Stimulated activated CD4-positive, alpha-beta T cell treated with anti-CD3 and anti-CD28 coated beads, Interleukin-2, amount 100 ng/mL, for 24 hours (primary cell): ENCODE measurements at regions not wholly inside any gene's neighbourhood (a gene's known extent, or its start where the extent isn't known, plus 50 kb on each side); places are given as distances from the start of the nearest gene placed in this dataset.

Experiments
- DNase-seq, 2 donors: peaks; one replicate each; pipeline ENCODE4 v3.0.0-alpha.2; 2020

DNA sequence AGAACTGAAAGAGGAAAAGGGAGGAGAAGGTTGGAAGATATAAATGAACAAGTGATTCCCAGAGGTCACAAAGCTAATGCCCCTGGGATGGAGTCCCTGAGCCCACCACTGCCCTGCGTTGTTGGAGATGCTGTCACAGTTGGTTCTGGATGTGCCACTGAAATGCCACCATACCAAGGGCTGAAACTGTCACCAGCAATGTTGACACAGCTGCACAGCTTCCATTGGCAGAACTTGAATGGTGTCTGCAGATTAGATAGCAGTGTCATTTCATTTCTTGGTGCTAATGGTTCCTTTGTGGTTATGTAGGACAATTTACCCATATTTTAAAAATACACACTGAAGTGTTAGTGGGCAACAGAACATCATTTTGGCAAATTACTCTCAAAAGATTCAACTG, 120.7 kb downstream of the TBXT start:
- DNase-seq, result no peak

DNA sequence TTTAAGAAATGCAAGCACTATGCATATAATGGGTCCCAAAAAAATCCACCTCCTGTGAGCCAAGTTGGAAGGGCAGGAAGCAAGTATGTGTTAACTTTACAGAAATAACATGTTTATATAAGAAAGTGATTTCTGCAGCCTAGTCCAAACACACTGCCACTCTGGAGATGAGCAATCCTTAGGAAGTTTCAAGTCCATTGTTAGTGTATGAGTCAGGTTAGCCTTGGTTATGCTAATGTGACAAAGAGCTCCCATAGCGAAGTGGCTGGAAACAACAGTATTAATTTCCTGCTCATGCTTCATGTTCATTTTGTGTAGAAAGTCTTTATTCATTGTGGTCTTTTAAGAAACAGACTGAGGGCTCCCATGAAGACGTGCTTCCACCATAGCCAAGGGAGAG, 121.4 kb downstream of the TBXT start:
- no peak for DNase-seq

DNA sequence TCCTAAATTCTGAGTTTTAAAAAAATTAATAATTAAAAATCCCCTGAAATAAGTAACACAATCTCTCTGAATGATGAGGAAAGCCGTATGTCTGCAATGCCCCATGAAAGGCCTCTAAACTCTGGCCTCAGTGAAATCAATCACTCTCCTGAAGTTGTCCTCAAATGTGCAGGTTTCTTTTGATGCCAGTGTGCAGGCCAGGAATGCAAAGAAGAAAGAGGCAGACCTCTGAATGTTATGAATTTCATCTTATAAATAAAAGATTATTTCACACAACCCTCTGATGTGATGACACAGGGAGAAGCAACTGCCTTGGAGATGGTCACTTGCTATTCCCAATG, 121.8 kb downstream of the TBXT start:
- DNase-seq, result no peak

DNA sequence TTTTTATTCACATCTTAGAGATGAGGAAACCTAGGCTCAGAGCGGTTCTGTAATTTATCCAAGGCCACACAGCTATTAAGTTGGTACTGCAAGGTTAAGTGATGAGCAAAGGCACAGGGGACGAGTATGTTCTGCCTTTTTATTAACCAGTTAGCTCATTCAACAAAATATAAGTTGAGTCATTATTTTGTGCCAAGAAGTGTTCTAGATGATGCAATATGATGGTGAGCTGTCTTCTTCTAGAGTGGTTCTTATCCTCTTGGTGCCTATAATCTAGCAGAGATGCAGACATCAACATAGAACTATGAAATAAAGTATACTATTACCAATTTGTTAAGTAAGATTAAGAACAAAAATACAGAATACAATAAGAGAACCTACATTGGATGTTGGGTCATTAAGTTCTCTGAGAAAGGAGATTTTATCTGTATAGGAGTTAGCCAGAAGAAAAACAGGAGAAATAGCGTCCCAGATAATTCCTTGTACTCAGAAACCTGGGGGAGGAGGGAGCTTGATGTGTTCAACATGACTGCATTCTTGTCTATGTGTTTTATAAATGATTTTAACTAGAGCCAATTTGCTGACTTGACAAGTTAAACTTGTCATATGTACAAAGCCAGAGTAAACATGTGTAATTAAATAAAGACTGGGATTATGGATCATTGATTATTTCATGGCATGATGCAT, 122.3 kb downstream of the TBXT start:
- DNase-seq, result no peak

DNA sequence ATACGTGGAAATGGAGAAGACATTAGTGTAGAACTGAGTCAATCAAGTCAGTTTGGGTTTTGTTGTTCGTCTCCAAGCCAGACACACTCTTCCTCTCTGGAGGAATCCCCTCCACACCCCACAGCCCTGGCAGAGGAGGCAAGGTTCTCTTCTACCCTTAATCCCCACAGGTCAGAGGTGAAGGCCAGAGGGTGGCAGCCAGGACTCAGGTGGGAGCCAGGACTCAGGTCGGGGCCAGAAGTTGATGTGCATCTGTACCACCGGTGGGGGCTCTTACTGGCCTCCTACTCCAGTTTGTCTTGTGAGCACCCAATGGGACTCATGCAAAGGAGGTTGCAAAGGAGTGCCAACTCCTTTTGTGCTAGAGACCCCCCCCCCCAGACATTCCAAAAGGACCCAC, 126.4 kb downstream of the TBXT start:
- DNase-seq, result no peak

DNA sequence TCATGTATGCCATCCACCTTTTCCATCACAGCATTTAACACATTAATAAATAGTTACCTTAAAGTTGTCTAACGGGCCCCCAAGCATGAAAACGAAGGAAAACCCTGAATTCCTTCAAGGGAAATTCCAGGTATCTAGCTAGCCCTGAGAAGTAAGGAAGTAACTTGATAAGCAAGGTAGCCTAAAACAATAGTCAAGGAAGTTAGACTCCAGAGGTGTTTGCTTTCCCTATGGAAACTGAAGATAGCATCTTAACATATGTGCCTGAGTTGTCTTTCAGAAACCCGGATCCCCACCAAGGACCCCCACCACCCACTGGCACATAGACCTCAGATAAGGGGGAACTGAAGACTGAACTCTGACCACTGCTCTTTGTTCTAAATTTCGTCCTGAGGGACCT, 127.4 kb downstream of the TBXT start:
- DNase-seq, result no peak

DNA sequence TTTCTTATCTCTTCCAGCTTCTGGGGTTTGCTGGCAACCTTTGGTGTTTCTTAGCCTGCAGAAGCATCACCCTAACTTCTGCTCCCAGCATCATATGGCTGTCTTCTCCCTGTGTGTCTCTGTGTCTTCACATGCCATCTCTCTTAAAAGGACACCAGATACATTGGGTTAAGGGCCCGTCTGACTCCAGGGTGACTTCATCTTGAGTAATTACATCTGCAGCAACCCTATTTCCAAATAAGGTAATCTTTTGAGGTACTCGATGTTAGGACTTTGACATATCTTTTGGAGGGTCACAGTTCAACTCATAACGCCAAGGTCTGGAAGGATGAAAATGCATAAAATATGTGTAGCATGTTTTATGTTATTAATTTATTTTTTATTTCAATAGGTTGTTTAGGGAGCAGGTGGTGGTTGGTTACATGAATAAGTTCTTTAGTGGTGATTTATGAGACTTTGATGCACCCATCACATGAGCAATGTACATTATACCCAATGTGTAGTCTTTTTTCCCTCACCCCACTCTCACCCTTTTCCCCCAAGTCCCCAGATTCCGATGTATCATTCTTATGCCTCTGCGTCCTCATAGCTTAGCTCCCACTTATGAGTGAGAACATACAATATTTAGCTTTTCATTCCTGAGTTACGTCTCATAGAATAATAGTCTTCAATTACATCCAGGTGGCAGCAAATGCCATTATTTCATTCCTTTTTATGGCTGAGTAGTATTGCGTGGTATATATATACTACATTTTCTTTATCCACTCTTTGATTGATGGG, 131.1 kb downstream of the TBXT start:
- no peak for DNase-seq

DNA sequence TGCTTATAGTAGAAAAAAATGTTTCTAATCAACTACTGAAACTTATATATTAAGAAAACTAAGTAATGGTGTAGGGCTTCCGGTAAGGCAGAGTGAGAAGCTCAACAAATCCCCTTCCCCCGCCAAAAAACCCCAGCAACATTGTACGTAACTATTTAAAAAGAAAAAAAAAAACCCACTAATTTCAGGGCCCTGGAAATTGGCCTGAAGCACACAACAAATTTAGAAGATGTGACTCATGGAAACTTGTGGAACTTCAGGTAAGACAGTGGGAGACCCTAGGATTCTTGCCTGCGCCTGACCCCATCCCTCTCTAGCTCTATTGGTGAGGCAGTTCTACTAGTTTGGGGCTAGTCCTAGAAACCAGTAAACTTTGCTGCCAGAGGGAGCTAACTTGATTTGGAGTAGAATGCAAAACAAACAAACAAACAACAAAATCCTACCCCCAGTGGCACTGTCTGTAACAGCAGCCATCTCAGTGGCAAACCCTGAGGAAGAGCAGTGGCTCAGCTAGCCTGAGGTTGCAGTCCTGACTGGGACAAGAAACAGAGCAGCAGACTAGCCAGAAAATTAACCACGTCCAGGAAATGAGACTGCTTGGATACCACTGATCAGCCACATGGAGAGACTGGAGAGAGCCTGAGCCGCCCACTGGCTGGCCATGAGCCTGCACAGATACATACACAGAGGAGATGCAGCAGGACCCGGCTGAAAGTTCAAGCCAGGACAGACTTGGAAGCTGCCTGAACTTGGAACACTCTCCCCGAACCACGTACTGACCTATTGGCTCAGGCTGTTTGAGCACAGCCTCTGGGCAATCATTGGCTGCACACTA, 135.1 kb downstream of the TBXT start:
- no peak for DNase-seq

DNA sequence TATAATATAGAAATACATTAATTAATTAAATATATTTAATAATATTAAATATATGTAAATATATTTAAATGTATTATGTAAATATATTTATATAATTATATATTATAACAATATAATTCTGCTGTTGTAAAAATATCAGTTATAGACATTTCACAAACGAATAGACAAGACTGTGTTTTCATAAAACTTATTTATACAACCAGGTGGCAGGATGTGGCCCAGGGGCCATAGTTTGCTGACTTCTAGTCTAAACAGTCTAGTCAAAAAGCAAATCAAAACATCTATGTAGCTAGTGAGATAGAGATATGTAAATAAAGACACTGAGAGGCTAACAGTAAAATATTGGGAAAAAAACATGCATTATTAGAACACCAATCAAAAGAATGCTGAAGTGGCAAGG, 136.4 kb downstream of the TBXT start:
- no peak for DNase-seq

DNA sequence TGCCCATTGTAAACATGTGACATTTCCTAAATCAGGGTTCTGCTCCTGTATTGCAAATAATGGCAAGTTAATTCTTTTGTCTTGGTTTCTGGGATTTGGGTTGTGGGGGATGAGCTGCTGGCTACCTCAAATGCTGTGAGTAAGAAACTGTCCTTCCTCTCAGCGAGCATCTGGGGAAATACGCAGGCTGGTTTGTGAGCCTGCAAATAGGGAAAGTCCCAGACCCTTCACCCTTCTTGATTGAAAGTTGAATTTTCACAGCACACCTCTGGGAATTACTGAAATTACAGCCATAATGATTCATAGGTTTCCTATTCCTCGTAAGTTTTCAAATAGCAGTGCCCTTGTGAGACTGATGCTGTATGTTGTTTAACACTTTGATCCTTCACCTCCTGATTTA, 138.1 kb downstream of the TBXT start:
- no peak for DNase-seq

DNA sequence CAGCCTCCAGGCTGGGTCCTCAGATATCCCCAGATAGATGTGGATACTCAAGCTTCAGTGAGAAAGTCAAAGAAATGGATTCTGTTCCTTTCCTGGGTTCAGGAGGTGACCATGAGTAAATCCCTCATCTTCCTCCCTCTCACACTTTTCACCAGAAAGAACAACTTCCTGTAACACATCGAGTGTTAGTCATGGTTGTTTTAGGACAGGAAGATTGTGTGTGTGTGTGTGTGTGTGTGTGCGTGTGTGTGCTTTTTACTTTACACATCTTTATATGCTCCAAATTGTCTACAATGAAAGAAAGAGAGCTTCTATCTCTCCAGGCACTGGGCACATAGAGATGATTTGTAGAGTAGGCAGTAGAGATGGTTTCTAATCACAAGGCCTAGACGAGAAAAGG, 139.9 kb downstream of the TBXT start:
- DNase-seq, result no peak

DNA sequence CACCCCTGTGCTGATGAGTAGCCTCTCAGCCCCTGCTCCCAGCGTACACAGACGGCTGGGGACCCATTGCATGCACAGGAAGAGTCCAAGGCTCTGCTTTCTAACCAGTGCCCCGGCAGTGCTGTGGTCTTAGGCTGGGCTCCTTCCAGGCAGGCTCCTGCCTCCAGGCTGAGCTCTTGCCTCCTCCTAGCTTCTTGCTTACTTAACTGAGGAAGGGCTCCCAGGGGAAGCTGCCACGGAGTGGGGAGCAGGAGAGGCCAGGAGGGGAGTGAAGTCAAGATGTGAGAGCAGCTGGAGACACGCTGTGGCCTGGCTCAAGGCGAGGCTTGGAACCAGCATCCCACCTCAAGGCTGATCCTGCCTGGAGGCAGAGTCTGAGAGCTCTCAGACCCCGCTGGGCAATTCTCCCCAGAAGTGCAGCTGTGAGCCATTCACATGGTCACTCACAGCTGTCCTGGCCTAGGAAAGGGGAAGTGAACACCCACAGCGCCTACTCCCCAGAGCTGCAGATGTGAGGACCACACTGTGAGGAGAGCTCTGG, 141.0 kb downstream of the TBXT start:
- DNase-seq, result no peak

DNA sequence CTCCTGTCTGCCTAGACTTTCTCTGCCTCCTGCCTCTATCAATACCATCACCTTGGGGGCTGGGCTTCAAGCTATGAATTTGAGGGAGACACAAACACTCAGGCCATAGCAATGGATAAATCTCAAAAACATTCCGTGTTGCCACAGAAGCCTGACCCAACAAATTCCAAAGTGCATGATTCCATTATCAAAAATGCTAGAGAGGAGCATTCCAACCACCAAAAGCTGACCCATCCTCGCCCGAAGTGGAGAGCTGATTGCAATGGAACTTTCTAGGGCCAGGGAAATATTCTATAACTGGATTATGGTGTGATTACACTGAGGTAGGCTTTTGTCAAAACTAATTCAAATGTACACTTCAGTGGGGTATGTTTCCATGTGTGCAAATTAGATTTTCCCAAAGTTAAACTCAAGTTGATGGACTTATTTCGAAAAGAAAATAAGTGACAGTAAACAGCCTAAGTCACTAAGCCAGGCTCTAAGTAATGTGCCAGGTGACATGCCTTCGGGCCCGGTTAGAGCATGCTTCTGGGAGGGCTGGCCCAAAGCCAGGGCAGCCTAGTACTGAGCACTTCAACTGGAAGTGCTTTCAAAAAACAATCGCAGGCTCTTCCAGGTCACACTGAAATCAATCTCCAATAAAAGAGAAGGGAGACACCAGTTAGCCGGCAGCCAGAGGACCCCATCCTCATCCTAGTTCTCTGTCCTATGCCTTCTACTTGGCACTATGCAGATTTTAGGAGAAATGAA, 142.3 kb downstream of the TBXT start:
- no peak for DNase-seq

DNA sequence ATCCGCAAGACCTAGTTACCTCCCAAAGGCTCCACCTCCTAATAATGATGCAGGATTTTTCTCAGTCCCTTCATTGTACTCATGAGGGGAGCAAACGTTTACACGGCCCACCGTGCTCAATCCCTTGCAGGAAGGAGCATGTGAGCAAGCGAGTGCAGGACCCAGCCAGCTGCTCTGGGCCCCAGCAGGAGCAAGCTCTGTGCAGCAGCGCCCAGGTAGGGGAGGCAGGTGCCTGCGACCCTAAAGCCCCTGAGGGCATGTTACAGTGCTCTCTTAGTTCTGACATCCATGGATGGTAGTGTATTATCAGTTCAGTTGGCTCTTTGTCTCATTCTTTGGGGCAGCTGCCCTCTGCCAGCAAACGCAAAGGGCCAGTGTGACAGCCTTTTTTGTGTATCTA, 143.4 kb downstream of the TBXT start:
- no peak for DNase-seq

DNA sequence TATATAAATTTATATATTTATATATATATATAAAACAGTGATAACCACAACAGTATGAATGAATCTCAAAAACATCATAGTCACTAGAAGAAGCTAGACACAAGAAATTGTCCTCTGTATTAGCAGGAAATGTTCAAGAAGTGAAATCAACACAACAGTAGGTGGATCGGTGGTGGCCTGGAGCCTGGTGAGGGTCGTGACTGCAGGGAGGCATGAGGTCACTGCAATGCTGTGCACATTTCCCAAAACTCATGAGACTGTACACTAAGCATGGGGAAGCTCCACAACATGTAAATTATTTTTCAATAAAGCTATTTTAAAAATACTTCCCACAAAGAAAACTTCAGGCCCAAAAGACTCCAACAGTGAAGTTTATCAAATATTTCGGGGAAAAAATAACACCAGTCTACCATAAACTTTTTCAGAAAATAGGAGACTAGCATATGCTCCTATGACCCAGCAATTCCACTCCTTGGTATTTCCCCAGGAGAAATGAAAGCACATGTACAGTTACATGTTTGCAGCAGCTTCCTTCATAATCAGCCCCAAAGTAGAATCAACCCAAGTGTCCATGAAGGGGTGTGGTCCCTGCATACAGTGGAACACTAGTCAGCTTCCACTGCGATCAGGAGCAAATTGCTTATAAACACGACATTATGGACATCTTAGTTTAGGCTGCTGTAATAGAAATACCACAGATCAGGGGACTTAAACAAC, 144.2 kb downstream of the TBXT start:
- no peak for DNase-seq

DNA sequence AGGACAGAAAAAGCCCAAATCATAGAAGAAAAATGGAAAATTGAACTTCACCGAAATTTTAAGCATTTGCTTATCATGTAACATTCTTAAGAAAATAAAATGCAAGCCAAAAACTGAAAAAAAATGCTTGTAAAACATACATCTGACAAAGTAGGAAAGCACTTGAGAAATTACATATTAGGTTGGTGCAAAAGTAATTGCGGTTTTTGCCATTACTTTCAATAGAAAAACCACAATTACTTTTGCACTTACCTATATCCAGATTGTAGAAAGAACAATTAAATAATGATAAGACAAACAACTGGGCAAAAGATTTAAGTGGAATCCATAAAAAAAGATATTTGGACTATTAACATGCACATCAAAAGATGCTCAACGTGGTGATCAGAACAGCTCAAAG, 146.2 kb downstream of the TBXT start:
- DNase-seq, result no peak

DNA sequence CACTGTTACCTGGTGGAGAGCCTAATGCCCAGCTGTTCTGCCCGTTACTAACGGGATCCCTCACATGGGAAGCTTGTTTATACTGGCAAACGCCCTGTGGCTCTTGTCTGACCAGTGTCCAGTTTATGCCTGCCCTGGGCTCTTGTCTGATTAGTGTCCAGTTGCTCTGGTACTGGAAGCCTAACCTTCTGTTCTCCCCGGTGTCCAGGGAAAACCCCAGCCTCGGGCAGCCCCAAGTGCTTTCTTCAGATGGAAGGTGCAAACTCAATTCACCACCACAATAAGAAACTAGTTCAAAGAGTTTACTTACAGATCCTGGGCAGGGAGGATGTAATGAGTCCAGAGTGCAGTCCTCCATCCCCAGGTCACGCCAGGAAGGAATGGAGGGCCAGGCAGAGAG, 148.4 kb downstream of the TBXT start:
- no peak for DNase-seq

DNA sequence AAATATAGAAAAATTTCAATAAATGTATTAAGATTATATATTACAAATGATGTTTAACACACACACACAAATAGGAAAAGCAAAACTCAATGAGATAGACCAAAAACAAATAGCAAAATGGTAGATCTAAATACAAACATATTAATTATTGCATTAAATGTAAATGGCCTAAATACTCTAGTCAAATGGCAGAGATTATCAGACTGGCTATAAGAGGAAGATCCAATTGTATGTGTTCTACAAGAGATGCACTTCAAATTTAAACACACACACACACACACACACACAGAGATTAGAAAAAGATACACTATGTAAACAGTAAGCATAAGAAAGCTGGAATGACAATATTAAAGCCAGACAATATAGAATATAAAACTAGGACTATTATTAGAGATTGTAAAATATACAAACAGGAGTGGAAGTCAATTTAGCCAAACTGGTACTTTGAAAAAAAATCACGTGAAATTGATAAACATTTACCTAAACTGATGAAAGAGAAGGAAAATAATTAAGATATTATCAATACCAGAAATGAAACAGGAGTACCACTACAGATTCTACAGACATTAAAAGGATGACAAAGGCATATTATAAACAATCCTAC, 150.5 kb downstream of the TBXT start:
- no peak for DNase-seq

DNA sequence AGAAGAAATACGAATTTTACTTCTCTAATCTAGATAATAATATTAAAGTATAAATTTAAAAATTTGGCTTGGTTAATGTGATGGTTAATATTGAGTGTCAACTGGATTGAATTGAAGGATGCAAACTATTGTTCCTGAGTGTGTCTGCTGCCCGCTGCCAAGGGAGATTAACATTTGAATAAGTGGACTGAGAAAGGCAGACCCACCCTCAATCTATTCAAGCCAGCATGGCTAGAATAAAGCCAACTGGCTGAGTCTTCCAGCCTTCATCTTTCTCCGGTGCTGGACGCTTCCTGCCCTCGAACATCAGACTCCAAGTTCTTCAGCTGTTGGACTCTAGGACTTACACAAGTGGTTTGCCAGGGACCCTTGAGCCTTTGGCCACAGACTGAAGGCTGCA, 152.7 kb downstream of the TBXT start:
- DNase-seq, result no peak

DNA sequence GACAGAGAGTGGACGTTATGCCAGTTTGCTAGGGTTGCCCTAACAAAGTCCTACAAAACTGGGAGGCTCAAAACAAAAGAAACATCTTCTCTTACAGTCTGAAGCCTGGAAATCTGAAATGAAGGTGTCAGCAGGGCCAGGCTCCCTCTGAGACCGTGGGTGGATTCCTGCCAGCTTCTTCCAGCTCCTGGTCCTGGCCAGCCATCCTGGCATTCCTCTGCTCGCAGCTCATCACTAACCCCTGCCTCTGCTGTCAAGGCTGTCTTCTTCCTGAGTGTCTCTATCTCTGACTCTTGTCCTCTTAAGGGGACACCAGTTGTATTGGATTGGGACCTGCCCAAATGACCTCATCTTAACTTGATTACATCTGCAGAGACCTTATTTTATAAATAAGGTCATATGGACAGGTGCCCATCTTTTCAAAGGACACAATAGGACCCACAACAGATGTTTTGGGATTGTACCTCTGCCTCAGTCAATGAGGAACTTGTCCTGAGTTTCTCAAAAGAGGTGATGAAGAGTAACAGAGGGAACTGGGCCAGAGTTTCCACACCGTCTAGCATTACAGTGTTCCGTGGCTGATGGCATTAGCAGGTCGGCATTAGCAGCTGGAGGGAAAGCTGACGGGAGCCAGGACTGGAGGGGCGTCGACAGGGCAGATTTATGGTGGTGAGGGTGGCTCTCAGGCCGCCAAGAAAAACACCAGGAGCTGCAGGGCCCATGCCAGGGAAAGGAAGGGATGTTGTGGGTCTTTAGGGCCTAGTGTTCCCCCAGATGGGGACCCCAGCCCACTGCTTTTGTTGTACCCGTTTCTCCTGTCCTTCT, 157.3 kb downstream of the TBXT start:
- DNase-seq, result no peak
